HG03025 (cell line): ENCODE measurements at regions not wholly inside any gene's neighbourhood (a gene's known extent, or its start where the extent isn't known, plus 50 kb on each side); places are given as distances from the start of the nearest gene placed in this dataset.
"Not testable (repeated sequence)": the region's sequence is repeated elsewhere in the genome, so short reads cannot be mapped to it uniquely, and the experiment has no call there.

Source experiments
- ATAC-seq: cut with Tn5 transposase; IDR thresholded peaks from one replicate; pipeline ENCODE4 v1.9.1; 2021; ENCODE audit warnings: mild to moderate bottlenecking, moderate library complexity; ENCODE audit not compliant: unreplicated experiment, low FRiP score

GRCh38 chr6:150732765-150733539, 132.6 kb upstream of the MTHFD1L start:
- no peak for ATAC-seq

GRCh38 chr6:150733726-150734125, 131.8 kb upstream of the MTHFD1L start:
- no peak for ATAC-seq

- no peak for ATAC-seq
Observed at GRCh38 chr6:150734235-150734634, 131.3 kb upstream of the MTHFD1L start.

- no peak for ATAC-seq
Observed at GRCh38 chr6:150735341-150735851, 130.1 kb upstream of the MTHFD1L start.

- no peak for ATAC-seq
Observed at GRCh38 chr6:150738092-150738629, 127.3 kb upstream of the MTHFD1L start.

- no peak for ATAC-seq
Observed at GRCh38 chr6:150739711-150740349, 125.7 kb upstream of the MTHFD1L start.

- no peak for ATAC-seq
Observed at GRCh38 chr6:150740453-150740852, 125.0 kb upstream of the MTHFD1L start.

GRCh38 chr6:150741633-150742200, 123.8 kb upstream of the MTHFD1L start:
- no peak for ATAC-seq

GRCh38 chr6:150744522-150745260, 120.8 kb upstream of the MTHFD1L start:
- no peak for ATAC-seq

- ATAC-seq, result no peak
Observed at GRCh38 chr6:150745896-150746295, 119.6 kb upstream of the MTHFD1L start.

GRCh38 chr6:150747155-150747554, 118.3 kb upstream of the MTHFD1L start:
- ATAC-seq, result no peak

GRCh38 chr6:150749091-150749670, 116.3 kb upstream of the MTHFD1L start:
- ATAC-seq, result no peak

- ATAC-seq, result no peak
Observed at GRCh38 chr6:150751296-150751695, 114.2 kb upstream of the MTHFD1L start.

- ATAC-seq, result no peak
Observed at GRCh38 chr6:150752409-150752808, 113.1 kb upstream of the MTHFD1L start.

- no peak for ATAC-seq
Observed at GRCh38 chr6:150753371-150754064, 112.0 kb upstream of the MTHFD1L start.

GRCh38 chr6:150755042-150755441, 110.5 kb upstream of the MTHFD1L start:
- no peak for ATAC-seq

- no peak for ATAC-seq
Observed at GRCh38 chr6:150755524-150755923, 110.0 kb upstream of the MTHFD1L start.

GRCh38 chr6:150756173-150756572, 109.3 kb upstream of the MTHFD1L start:
- no peak for ATAC-seq

GRCh38 chr6:150757807-150758206, 107.7 kb upstream of the MTHFD1L start:
- ATAC-seq, result not testable (repeated sequence)

- no peak for ATAC-seq
Observed at GRCh38 chr6:150759483-150759882, 106.0 kb upstream of the MTHFD1L start.
